ENCODE measurements at regions not wholly inside any gene's neighbourhood (a gene's known extent, or its start where the extent isn't known, plus 50 kb on each side); places are given as distances from the start of the nearest gene placed in this dataset.

DNA sequence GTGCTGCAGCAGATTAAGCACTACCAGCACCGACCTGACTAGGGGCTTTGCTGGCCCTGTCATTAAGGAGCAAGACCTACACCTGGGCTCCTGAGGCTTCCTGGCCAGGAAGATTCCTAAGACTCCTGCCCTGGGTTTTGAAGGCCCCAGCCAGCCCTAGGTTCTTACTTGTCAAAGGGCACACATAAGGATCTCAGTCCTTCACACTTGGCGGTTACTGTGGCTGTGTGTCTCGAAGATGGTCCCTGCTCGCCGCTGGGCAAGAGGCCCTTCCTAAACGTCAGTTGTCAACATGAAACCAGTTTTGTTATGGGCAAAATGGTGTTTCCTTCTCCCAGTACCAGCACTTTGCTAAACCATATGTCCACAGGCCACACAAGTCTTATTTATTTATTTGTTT, 470.6 kb downstream of the TOX3 start:
- Mint-ChIP-seq H3K9me3 (no peaks in the 10 kb centered on the region), H3K36me3 (ENCODE audit: low read depth) (no peaks in the 10 kb centered on the region), H3K4me1 (0 out of 3 replicates have a peak, but pooled peaks cover 2% of the 10 kb centered on the region), H3K27me3 (ENCODE audit: insufficient read depth, low read depth, poor library complexity) (no peaks in the 10 kb centered on the region), H3K27ac (no peak overlapping the region), H3K4me3 (no peak overlapping the region)
- Histone ChIP-seq H4K20me1 (replicated peaks; ENCODE audit: insufficient read depth) (no peaks in the 10 kb centered on the region), H2AFZ (peak overlapping the region; percentile 69; the same call in 1 of the 2 replicates), H3K9me2 (ENCODE audit: insufficient read depth) (peaks cover 14% of the 10 kb centered on the region; the same call in 1 of the 2 replicates), H3K79me2 (replicated peaks; ENCODE audit: insufficient read depth) (no peaks in the 10 kb centered on the region), H3K36me3 (ENCODE audit: insufficient read depth) (no peaks in the 10 kb centered on the region), H3K27me3 (ENCODE audit: insufficient read depth) (no peaks in the 10 kb centered on the region), H3K4me1 (ENCODE audit: insufficient read depth) (no peaks in the 10 kb centered on the region), H3K27ac (ENCODE audit: low read depth) (no peak overlapping the region), H3K4me3 (no peak overlapping the region), H3K4me2 (no peak overlapping the region), H3F3A (replicated peaks; ENCODE audit: low read depth) (no peaks in the 10 kb centered on the region)
- ATAC-seq, result no peak
- no peak for TF ChIP-seq CREB1 (CRISPR knock-in tag; IDR thresholded peaks at IDR 0.05; ENCODE audit: low read depth)
- no peak for TF ChIP-seq ZNF331 (CRISPR knock-in tag; IDR thresholded peaks at IDR 0.05; ENCODE audit: low read depth)
- no peak for TF ChIP-seq NANOG (IDR thresholded peaks at IDR 0.05; ENCODE audit: borderline replicate concordance)
- TF ChIP-seq, protein P1, sequence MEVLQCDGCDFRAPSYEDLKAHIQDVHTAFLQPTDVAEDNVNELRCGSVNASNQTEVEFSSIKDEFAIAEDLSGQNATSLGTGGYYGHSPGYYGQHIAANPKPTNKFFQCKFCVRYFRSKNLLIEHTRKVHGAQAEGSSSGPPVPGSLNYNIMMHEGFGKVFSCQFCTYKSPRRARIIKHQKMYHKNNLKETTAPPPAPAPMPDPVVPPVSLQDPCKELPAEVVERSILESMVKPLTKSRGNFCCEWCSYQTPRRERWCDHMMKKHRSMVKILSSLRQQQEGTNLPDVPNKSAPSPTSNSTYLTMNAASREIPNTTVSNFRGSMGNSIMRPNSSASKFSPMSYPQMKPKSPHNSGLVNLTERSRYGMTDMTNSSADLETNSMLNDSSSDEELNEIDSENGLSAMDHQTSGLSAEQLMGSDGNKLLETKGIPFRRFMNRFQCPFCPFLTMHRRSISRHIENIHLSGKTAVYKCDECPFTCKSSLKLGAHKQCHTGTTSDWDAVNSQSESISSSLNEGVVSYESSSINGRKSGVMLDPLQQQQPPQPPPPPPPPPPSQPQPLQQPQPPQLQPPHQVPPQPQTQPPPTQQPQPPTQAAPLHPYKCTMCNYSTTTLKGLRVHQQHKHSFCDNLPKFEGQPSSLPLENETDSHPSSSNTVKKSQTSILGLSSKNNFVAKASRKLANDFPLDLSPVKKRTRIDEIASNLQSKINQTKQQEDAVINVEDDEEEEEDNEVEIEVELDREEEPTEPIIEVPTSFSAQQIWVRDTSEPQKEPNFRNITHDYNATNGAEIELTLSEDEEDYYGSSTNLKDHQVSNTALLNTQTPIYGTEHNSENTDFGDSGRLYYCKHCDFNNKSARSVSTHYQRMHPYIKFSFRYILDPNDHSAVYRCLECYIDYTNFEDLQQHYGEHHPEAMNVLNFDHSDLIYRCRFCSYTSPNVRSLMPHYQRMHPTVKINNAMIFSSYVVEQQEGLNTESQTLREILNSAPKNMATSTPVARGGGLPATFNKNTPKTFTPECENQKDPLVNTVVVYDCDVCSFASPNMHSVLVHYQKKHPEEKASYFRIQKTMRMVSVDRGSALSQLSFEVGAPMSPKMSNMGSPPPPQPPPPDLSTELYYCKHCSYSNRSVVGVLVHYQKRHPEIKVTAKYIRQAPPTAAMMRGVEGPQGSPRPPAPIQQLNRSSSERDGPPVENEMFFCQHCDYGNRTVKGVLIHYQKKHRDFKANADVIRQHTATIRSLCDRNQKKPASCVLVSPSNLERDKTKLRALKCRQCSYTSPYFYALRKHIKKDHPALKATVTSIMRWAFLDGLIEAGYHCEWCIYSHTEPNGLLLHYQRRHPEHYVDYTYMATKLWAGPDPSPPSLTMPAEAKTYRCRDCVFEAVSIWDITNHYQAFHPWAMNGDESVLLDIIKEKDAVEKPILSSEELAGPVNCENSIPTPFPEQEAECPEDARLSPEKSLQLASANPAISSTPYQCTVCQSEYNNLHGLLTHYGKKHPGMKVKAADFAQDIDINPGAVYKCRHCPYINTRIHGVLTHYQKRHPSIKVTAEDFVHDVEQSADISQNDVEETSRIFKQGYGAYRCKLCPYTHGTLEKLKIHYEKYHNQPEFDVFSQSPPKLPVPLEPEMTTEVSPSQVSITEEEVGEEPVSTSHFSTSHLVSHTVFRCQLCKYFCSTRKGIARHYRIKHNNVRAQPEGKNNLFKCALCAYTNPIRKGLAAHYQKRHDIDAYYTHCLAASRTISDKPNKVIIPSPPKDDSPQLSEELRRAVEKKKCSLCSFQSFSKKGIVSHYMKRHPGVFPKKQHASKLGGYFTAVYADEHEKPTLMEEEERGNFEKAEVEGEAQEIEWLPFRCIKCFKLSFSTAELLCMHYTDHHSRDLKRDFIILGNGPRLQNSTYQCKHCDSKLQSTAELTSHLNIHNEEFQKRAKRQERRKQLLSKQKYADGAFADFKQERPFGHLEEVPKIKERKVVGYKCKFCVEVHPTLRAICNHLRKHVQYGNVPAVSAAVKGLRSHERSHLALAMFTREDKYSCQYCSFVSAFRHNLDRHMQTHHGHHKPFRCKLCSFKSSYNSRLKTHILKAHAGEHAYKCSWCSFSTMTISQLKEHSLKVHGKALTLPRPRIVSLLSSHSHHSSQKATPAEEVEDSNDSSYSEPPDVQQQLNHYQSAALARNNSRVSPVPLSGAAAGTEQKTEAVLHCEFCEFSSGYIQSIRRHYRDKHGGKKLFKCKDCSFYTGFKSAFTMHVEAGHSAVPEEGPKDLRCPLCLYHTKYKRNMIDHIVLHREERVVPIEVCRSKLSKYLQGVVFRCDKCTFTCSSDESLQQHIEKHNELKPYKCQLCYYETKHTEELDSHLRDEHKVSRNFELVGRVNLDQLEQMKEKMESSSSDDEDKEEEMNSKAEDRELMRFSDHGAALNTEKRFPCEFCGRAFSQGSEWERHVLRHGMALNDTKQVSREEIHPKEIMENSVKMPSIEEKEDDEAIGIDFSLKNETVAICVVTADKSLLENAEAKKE (CRISPR knock-in tag; IDR thresholded peaks at IDR 0.05), result no peak
- TF ChIP-seq JUNB (IDR thresholded peaks at IDR 0.05; ENCODE audit: unreplicated experiment), result no peak
- no peak for TF ChIP-seq POLR2AphosphoS5 (IDR thresholded peaks at IDR 0.05; ENCODE audit: low read depth)
- TF ChIP-seq, protein P2, sequence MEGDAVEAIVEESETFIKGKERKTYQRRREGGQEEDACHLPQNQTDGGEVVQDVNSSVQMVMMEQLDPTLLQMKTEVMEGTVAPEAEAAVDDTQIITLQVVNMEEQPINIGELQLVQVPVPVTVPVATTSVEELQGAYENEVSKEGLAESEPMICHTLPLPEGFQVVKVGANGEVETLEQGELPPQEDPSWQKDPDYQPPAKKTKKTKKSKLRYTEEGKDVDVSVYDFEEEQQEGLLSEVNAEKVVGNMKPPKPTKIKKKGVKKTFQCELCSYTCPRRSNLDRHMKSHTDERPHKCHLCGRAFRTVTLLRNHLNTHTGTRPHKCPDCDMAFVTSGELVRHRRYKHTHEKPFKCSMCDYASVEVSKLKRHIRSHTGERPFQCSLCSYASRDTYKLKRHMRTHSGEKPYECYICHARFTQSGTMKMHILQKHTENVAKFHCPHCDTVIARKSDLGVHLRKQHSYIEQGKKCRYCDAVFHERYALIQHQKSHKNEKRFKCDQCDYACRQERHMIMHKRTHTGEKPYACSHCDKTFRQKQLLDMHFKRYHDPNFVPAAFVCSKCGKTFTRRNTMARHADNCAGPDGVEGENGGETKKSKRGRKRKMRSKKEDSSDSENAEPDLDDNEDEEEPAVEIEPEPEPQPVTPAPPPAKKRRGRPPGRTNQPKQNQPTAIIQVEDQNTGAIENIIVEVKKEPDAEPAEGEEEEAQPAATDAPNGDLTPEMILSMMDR (conservative IDR thresholded peaks at IDR 0.05; ENCODE audit: low read depth in 2 of 2), result no peak
- no peak for TF ChIP-seq EZH2phosphoT487 (IDR thresholded peaks at IDR 0.05; ENCODE audit: unreplicated experiment)
- TF ChIP-seq, protein P3, sequence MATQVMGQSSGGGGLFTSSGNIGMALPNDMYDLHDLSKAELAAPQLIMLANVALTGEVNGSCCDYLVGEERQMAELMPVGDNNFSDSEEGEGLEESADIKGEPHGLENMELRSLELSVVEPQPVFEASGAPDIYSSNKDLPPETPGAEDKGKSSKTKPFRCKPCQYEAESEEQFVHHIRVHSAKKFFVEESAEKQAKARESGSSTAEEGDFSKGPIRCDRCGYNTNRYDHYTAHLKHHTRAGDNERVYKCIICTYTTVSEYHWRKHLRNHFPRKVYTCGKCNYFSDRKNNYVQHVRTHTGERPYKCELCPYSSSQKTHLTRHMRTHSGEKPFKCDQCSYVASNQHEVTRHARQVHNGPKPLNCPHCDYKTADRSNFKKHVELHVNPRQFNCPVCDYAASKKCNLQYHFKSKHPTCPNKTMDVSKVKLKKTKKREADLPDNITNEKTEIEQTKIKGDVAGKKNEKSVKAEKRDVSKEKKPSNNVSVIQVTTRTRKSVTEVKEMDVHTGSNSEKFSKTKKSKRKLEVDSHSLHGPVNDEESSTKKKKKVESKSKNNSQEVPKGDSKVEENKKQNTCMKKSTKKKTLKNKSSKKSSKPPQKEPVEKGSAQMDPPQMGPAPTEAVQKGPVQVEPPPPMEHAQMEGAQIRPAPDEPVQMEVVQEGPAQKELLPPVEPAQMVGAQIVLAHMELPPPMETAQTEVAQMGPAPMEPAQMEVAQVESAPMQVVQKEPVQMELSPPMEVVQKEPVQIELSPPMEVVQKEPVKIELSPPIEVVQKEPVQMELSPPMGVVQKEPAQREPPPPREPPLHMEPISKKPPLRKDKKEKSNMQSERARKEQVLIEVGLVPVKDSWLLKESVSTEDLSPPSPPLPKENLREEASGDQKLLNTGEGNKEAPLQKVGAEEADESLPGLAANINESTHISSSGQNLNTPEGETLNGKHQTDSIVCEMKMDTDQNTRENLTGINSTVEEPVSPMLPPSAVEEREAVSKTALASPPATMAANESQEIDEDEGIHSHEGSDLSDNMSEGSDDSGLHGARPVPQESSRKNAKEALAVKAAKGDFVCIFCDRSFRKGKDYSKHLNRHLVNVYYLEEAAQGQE (IDR thresholded peaks at IDR 0.05; ENCODE audit: unreplicated experiment), result no peak
- no peak for TF ChIP-seq ZNF114 (CRISPR knock-in tag; IDR thresholded peaks at IDR 0.05)
- no peak for DNase-seq (ENCODE audit: low spot score)
